ENCODE measurements at regions not wholly inside any gene's neighbourhood (a gene's known extent, or its start where the extent isn't known, plus 50 kb on each side); places are given as distances from the start of the nearest gene placed in this dataset.

- TF ChIP-seq OSR1 (CRISPR knock-in tag; IDR thresholded peaks at IDR 0.05) (no peak), TCF4 (CRISPR knock-in tag; IDR thresholded peaks at IDR 0.05; ENCODE audit: borderline replicate concordance) (no peak), ISL1 (CRISPR knock-in tag; IDR thresholded peaks at IDR 0.05) (no peak), CREB5 (CRISPR knock-in tag; IDR thresholded peaks at IDR 0.05; ENCODE audit: low read depth) (no peak), ZFP3 (CRISPR knock-in tag; IDR thresholded peaks at IDR 0.05) (no peak), ZC3H10 (CRISPR knock-in tag; IDR thresholded peaks at IDR 0.05) (no peak), ZFP30 (CRISPR knock-in tag; IDR thresholded peaks at IDR 0.05) (no peak), POU6F1 (CRISPR knock-in tag; IDR thresholded peaks at IDR 0.05; ENCODE audit: borderline replicate concordance, low read depth) (no peak), GLIS3 (CRISPR knock-in tag; IDR thresholded peaks at IDR 0.05) (no peak), ZNF8 (CRISPR knock-in tag; IDR thresholded peaks at IDR 0.05) (no peak), PATZ1 (CRISPR knock-in tag; IDR thresholded peaks at IDR 0.05; ENCODE audit: borderline replicate concordance) (no peak), TOX (CRISPR knock-in tag; IDR thresholded peaks at IDR 0.05; ENCODE audit: borderline replicate concordance) (no peak)
Measured at GRCh38 chrX:4358577-4358976, 645.1 kb upstream of the PRKX start.
